CD4-positive, alpha-beta T cell treated with Interleukin-1 beta for 1 hour (primary cell): ENCODE measurements at regions not wholly inside any gene's neighbourhood (a gene's known extent, or its start where the extent isn't known, plus 50 kb on each side); places are given as distances from the start of the nearest gene placed in this dataset.
"Not testable (repeated sequence)": the region's sequence is repeated elsewhere in the genome, so short reads cannot be mapped to it uniquely, and the experiment has no call there.

Experiments
- DNase-seq, 2 donors: peaks; one replicate each; pipeline ENCODE4 v3.0.0-alpha.2; 2020 to 2022

DNA sequence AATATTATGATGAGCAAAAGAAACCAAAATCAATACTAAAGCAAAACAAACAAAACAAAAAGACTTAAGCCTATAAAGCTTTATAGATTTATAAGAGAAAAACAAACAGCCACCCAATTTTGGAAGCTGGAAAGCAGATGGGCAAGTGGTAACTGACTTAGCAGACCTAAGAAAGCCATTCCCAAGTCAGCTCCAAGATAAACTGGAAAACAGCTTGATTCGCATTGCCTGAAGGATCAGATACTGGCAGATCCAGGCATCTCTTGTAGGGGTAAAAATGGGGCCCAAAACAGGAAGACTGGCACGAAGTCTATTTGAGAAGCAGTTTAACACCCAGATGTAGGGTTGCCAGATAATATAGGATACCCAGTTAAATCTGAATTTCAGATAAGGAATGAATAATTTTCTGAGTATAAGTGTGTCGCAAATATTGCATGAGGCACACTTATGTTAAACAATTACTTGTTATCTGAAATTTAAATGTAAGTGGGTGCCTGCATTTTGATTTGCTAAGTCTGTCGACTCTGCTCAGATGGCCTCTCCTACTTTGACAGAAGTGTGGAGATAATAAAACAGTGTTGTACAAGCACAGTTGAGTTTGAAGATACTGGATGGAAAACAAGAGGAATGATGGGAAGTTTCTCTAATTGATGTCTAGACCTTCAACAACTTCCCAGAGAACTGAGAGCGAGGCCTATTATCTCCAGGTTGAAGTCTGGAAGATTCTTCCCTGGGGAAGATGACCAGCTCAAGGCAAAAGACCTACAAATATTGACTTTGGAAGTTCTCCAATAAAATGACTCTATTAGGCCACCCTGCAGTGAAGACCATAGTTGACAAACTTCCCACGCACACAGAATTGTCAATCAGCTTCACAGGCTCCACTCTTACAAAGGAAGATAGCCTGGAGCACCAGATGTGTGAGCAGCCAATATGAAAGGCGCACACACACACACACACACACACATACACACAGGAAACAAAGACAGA, 113.4 kb downstream of the FAM50B start:
- no peak for DNase-seq

DNA sequence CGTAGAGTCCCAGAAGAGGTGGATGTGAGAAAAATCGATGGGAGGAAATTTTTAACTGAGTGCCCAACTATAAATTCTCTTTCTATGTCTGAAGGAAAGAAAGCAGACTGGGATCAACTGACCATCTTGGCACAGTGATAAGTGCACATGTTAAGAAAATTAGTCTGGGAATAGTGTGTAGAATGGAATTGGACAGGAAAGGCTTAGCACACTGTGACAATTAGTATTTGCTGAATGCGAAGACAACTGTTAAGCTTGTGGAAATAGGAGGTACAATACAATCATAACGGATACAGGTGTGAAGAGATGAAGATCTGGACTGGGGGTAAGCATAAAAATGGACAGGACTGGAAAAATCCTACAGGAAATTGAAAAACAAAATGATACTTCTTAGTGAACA, 114.3 kb downstream of the FAM50B start:
- DNase-seq: no peak

DNA sequence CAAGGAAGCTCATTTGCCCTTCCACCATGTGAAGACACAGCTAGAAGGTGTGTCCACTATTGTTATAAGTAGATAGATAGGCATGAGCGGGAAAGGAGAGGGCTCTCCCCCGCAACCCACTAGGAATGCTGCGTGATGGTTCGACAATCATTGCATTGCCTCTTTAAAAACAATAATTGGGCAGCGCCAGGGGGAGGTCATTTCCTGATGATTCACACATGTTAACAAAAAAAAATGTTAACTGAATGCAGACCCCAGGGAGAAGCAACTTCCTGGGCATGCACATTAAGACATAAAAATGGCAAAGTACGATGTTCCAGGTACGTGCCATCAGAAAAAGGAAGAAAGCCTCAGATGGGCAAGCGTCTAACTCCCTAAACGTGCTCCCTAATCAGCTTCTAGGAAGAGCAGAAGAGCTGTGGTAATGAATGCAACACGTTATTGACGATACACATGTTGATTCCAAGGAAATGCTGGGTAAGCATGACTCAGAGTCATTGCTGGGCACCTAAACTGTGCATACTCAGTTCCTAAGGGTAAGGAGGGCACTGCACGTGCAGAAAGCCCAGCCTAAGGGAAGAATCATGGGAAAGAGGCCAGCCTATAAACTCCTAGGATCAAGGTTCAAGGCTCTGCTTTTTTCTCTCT, 113.7 kb downstream of the FAM217A start:
- DNase-seq: no peak

DNA sequence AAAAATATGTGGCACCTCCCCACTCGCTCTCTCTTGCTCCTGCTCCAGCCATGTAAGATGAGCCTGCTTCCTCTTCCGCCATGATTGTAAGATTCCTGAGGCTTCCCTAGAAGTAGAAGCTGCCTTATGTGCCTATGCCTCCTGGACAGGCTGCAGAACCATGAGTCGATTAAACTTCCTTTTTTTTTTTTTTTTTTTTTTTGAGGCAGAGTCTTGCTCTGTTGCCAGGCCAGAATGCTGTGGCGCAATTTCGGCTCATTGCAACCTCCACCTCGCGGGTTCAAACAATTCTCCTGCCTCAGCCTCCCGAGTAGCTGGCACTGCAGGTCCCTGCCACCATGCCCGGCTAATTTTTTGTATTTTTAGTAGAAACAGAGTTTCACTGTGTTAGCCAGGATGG, 112.5 kb downstream of the FAM217A start:
- no peak for DNase-seq

DNA sequence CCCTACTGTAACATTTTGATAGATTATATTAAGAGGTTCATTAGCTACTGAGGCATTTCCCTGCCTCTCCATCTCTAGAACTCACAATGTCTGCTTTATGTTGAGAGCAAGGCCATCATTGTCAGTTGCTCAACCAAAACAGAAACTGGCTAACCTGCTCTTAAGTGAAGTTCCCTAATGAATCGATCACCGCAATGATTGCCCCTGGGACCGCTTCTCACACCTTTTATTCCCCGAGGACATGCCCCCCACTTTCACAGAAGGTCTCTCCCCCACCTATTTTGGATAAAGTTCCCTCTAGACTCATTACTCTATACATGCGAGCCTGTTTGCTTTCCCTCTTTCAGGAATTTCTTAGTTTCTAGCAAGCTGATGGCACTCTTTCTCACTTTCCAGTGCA, 108.8 kb downstream of the FAM217A start:
- DNase-seq: no peak

DNA sequence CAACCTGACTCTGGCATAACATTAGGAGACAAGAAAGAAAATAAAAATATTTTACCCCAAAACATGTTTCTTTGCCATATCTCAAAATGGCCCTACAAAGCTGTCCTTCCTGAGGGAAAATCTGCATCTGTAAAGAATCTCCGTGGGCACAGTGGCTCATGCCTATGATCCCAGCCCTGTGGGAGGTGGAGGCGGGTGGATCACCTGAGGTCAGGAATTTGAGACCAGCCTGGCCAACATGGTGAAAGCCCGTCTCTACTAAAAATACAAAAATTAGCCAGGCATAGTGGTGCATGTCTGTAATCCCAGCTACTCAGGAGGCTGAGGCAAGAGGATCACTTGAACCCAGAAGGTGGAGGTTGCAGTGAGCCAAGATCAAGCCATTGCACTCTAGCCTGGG, 105.8 kb downstream of the FAM217A start:
- DNase-seq: not testable (repeated sequence)

DNA sequence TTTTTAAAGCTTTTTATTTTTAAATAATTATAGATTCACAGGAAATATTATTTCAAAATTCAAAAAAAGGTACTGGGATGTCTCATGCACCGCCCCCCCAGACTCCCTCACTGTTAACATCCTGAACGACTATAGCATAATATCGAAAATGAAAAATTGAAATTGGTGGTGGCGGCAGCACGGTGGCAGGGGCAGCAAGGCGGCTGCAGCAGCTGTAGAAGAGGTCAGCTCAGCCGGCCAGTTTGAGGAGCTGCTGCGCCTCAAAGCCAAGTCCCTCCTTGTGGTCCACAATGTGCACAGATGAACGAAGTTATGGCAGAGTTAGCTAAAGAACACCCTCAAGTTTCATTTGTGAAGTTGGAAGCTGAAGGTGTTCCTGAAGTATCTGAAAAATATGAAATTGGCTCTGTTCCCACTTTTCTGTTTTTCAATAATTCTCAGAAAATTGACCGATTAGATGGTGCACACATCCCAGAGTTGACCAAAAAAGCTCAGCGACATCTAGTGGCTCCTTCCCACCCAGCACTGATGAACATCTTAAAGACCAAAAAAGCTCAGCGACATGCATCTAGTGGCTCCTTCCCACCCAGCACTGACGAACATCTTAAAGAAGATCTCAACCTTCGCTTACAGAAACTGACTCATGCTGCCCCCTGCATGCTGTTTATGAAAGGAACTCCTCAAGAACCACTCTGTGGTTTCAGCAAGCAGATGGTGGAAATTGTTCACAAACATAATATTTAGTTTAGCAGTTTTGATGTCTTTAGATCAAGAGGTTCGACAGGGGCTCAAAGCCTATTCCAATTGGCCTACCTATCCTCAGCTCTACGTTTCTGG, 100.8 kb downstream of the FAM217A start:
- peak; percentile 36 to 51 for DNase-seq

DNA sequence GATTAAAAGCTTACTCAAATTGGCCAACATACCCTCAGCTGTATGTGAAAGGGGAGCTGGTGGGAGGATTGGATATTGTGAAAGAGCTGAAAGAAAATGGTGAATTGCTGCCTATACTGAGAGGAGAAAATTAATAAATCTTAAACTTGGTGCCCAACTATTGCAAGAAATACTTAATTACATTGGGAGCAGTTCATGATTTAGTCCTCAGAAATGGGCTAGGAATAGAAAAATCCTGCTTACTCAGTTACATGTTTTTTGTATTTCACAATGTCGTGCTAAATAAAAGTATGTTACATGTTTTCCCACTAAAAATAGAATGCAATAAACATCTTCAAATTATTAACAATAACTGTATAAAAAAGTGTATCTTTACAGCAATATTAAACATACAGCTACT, 100.0 kb downstream of the FAM217A start:
- DNase-seq: not testable (repeated sequence)

DNA sequence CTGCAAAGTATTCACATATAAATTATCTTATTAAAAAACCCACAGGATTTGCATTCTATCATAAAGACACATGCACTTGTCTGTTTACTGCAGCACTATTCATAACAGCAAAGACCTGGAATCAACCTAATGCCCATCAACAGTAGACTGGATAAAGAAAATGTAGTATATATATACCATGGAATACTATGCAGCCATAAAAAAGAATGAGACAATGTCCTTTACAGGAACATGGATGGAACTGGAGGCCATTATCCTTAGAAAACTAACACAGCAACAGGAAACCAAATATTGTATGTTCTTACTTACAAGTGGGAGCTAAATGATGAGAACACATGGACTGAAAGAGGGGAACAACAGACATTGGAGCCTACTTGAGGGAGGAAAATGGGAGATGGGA, 97.0 kb downstream of the FAM217A start:
- no peak for DNase-seq

DNA sequence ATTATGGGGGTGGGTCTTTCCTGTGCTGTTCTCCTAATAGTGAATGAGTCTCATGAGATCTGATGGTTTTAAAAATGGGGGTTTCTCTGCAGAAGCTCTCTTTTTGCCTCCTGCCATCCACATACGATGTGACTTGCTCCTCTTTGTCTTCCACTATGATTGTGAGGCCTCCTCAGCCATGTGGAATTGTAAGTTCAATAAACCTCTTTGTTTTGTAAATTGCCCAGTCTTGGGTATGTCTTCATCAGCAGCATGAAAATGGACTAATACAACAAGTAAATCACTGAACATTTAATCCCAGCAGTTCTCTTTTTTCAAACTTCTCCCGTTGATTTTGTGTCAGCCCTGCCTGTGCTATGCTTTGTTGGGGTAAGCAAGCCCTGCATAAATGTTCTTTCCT, 95.2 kb downstream of the FAM217A start:
- DNase-seq: no peak

DNA sequence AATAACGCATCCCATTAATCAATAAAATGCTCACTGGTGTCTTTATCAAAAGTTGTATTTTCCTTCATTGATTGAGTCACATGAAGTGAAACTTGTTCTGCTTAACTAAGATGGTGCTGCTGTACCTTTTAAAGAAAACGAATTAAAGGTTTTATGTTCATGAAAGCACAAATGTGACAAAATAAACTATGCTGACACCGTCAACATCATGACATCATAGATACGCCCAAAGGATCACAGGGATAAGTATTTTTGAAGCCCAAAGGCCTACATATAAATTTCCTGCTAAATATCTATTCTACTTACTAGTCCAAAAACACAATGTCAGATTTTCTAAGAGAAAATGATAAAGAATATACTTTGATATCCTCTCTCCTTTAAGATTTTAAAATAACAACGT, 94.4 kb downstream of the FAM217A start:
- no peak for DNase-seq

DNA sequence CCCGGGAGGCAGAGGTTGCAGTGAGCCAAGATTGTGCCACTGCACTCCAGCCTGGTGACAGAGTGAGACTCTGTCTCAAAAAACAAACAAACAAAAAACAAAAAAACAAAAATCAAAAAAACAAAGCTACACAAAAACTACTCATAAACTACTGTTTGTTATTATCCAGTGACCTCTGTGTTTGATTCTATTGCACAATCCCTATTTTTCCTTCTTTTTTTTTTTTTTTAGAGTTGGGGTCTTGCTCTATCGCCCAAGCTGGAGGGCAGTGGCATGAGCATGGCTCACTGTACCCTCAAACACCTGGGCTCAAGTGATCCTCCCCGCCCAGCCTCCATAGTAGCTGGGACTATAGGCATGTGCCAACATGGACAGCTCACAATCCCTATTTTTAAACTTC, 92.7 kb downstream of the FAM217A start:
- no peak for DNase-seq

DNA sequence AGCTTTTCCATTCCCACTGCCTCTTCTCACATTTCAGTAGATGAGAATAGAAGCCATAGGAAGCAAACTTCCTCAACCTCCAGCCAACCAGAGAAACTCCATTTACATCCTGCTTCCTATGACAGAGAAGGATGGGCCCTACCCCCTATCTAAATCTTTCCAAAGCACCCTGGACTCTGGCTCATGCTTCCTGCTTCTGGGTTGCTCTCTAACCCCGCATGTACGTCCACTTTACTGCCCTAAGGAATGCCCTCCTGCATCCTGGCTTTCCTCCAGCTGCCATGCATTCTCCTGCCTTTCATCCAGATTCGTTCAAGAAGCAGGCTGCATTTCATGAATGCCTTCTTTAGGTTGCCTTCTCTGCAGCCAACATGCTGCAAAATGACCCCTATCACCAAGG, 91.9 kb downstream of the FAM217A start:
- no peak for DNase-seq

DNA sequence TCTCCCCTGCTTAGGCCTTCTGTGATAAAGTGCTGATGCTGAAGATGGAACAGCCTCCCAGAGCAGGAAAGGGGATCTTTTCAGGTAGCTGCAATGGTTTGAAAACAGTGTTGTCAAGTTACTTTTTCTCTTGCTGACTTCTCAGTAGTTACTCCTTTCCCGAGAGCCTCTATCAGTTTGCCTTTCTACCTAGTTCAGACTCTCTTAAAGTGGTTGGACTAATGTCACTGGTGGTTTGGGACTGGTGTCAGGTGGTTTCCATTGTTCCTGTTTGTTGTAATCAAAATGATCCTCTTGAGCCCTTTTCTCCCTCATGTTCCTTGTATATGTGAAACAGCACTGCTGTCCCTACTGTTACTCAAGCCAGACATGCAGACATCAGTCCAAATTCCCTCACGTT, 91.4 kb downstream of the FAM217A start:
- no peak for DNase-seq

DNA sequence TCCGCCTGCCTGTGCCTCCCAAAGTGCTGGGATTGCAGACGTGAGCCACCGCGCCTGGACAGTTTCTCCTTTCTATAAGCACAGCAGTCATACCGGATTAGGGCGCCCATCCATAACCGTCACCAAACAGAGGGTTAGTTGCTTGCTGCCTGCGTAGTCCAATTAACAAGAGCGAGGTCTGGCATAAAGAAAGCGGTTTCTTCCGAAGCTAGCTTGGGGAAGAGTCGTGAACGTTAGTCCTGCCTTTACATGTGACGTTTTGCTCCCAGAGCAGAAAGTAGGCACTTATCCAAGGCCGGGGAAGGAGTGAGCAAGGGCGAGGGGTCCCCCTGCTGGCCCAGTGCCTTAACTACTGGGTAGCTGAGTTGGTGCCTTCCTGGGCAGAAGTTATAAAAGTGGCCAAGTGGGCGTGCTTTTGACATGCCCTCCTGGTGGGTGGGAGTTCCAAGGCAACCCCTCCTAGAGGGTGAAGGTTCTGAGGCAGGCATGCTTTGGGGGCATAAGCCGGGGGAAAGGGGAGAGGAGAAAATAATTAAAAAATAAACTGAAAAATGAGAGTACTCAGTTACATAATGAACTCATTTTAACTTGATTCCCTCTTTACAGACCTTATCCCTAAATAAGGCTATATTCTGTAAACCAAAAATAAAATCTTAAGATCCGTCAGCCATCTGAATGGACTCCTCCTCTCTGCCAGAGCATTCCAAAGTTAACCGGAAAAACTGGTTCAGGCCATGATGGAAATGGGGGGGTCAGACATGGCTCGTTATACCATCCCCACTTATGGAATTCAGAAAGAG, 88.0 kb downstream of the FAM217A start:
- DNase-seq: peak; percentile 61 to 63

DNA sequence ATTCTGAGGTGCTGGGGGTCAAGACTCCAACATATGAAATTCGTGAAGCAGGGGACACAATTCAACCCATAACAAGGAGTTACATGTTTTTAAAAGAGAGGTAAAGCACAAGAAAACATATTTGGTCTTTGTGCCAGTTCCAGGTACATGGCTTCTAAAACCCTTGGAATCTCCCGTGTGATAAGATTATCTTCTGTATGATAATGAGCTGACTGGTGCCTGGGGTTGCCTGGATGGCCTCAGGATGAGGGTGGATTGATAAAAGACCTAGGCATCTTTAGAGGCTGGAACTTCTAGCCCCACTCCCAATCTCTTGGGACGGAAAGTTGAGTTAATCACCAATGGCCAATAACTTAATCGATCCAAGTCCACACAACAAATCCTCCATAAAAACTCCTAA, 87.0 kb downstream of the FAM217A start:
- DNase-seq: no peak

DNA sequence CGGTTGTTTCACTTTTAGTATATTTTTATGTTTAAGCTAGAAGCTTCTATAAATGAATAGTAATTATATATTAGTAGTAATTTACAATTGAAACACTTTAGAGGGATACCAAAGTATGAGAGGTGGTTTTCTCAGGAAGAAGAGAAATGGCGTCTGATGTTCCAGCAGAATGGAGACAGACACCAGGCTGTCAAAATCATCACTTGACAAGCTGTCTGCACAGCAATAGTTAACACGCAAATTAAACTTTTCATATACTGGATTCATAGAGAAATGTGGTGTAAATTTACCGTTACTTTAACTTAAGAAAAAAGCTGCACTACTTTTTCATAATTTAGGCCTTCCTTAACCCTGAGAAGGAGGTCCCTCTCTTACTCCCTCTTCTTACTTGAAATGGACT, 82.6 kb downstream of the FAM217A start:
- no peak for DNase-seq

DNA sequence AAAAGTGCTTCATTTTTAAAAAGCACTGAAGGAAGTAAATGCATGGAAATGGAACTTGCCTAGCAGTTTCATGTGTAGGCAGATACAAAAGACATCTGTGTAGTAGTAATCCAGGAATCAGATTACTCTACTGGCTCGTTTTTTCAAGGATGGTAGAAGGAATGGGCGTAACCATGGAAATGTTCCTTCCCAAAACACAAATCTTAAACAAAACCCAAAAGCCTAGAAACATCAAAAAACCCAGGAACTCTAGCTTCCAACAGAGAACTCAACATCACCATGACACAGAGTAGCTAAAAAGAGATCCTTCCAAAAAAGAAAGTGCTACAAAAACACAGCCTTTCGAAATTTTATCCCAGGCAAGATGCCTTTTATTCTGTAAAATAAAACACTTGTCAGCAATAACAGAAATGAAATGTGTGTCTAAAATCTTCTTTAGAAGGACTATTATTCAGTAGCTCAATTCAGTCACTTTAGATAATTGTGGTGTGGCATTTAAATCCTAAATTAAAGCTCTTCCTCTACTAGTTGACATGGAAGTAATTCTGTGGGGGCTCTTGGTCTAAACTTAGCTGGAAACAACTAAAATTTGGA, 81.7 kb downstream of the FAM217A start:
- no peak for DNase-seq

DNA sequence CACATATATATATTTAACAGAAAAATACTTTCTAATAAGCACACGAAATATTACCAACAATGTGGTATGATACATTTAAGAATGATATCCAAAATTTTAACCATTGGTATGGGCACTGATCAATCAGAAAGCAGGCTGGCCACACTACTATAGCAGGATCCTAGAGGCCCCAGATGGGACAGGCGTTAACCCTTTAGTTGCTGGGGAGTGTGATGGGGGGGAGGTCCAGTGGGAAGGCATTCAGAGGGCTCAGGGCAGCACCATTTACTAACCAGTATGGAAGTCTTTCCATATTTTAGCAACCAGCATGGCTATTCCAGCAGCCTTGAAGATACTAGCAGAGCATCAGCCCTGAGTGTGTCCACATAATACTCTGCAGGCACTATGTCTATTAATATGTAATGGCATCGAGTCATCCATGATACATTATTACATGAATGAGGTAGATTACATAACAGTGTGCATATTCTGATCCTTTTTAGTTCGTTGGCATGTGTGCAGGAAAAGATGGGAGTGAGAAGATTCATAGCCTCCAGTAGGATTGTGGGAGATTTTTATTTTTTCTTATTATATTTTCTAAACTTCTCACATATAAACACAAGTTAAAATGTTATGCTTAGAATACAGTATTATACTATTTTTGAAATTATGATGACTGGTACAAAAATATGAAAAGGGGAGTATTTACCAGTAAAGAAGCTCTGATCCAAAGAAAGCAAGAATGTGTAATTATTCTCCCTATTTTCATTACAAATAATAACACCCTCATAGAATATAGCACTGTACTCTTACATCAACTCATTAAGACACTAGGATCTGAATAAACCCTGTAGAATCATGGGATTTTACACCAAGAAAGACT, 78.9 kb downstream of the FAM217A start:
- DNase-seq: no peak

DNA sequence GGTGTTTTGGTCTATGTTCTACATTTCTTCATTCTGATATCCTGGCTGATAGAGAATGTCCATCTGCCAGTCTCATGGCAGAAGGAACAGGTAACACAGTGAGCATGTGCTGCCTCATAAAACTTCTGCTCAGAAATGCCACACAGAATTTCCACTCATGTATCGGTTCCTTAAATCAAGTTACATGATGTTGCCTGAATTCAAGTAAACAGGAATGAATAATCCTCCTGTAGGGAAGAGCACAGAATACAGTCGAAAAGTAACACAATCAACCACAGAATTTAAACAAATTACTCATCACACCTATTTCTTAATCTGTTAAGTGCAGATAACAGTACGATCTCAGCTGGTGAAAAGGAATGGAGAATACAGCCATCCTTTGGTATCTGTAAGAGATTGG, 74.7 kb downstream of the FAM217A start:
- no peak for DNase-seq
